ENCODE measurements at regions not wholly inside any gene's neighbourhood (a gene's known extent, or its start where the extent isn't known, plus 50 kb on each side); places are given as distances from the start of the nearest gene placed in this dataset.

- no peak for TF ChIP-seq CTCF (IDR thresholded peaks at IDR 0.05; ENCODE audit: borderline replicate concordance, control extremely low read depth, extremely low read depth, insufficient read depth, missing control alignments)
- no peak for DNase-seq (ENCODE audit: low spot score)
- in situ Hi-C loops (cut with MboI; ENCODE audit: low sequenced_read_pairs, unreplicated experiment) = no loop called here
Observed at GRCh38 chr2:11904941-11905340, 158.5 kb downstream of the LPIN1 start.

- in situ Hi-C loops (cut with MboI; ENCODE audit: low sequenced_read_pairs, unreplicated experiment) = no loop called here
- no peak for DNase-seq (ENCODE audit: low spot score)
- TF ChIP-seq CTCF (IDR thresholded peaks at IDR 0.05; ENCODE audit: borderline replicate concordance, control extremely low read depth, extremely low read depth, insufficient read depth, missing control alignments) = no peak
Observed at GRCh38 chr2:11907190-11907589, 160.8 kb downstream of the LPIN1 start.

GRCh38 chr2:11910971-11911370 lies 164.5 kb downstream of the LPIN1 start:
- no peak for TF ChIP-seq CTCF (IDR thresholded peaks at IDR 0.05; ENCODE audit: borderline replicate concordance, control extremely low read depth, extremely low read depth, insufficient read depth, missing control alignments)
- DNase-seq (ENCODE audit: low spot score) = no peak
- in situ Hi-C loops (cut with MboI; ENCODE audit: low sequenced_read_pairs, unreplicated experiment) = no loop called here

GRCh38 chr2:11912980-11913379 lies 166.5 kb downstream of the LPIN1 start:
- no peak for TF ChIP-seq CTCF (IDR thresholded peaks at IDR 0.05; ENCODE audit: borderline replicate concordance, control extremely low read depth, extremely low read depth, insufficient read depth, missing control alignments)
- DNase-seq (ENCODE audit: low spot score) = no peak
- in situ Hi-C loops (cut with MboI; ENCODE audit: low sequenced_read_pairs, unreplicated experiment) = no loop called here

- in situ Hi-C loops (cut with MboI; ENCODE audit: low sequenced_read_pairs, unreplicated experiment) = no loop called here
- TF ChIP-seq CTCF (IDR thresholded peaks at IDR 0.05; ENCODE audit: borderline replicate concordance, control extremely low read depth, extremely low read depth, insufficient read depth, missing control alignments) = no peak
- DNase-seq (ENCODE audit: low spot score) = no peak
Observed at GRCh38 chr2:11914455-11914854, 168.0 kb downstream of the LPIN1 start.

GRCh38 chr2:11915650-11916049 lies 169.2 kb downstream of the LPIN1 start:
- in situ Hi-C loops (cut with MboI; ENCODE audit: low sequenced_read_pairs, unreplicated experiment) = no loop called here
- no peak for TF ChIP-seq CTCF (IDR thresholded peaks at IDR 0.05; ENCODE audit: borderline replicate concordance, control extremely low read depth, extremely low read depth, insufficient read depth, missing control alignments)
- DNase-seq (ENCODE audit: low spot score) = no peak

GRCh38 chr2:11919953-11920352 lies 173.5 kb downstream of the LPIN1 start:
- TF ChIP-seq CTCF (IDR thresholded peaks at IDR 0.05; ENCODE audit: borderline replicate concordance, control extremely low read depth, extremely low read depth, insufficient read depth, missing control alignments) = no peak
- in situ Hi-C loops (cut with MboI; ENCODE audit: low sequenced_read_pairs, unreplicated experiment) = no loop called here
- DNase-seq (ENCODE audit: low spot score) = no peak

Data from GM13976 (cell line).